Smooth muscle cell of the brain vasculature (primary cell): ENCODE measurements at regions not wholly inside any gene's neighbourhood (a gene's known extent, or its start where the extent isn't known, plus 50 kb on each side); places are given as distances from the start of the nearest gene placed in this dataset.
"Not testable (repeated sequence)": the region's sequence is repeated elsewhere in the genome, so short reads cannot be mapped to it uniquely, and the experiment has no call there.

ENCODE experiments used
- DNase-seq: peaks from one replicate; pipeline ENCODE4 v3.0.0-alpha.2; 2012; ENCODE audit warnings: low read depth, low spot score

DNA sequence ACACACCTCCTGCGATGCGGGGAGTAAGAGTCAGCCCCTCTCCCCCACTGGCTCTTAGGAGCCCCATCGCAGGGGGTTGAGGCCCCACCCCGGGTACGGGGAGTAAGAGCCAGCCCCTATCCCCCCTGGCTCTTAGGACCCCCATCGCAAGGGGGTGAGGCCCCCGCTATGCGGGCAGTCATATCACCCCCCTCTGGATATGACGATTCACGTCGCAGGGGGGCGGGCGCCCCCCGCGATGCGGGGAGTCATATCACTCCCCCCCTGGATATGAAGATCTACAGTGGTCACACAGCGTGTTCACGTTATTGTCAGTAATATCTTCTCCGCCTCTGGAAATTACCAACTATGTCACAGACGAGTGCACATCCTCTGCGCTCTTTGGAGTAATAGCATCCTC is 61.1 kb downstream of the DEFB131A start:
- not testable (repeated sequence) for DNase-seq

DNA sequence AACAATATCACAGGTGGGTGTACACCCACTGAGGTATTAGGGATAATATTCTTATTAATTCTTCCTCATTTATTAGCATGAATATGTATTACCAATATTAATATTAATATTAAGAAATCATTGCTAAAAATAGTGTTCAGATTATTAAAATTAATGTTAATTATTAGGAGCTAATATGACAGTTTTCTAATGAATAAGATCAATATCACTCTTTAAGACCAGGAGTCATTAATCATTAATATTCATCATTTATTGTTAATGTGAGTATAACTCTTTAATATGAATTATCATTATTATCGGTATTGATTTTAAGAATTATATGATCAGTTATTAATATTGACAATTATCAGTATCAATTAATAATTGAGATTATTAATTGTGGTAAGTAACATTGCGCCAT is 62.5 kb downstream of the DEFB131A start:
- DNase-seq, result not testable (repeated sequence)

DNA sequence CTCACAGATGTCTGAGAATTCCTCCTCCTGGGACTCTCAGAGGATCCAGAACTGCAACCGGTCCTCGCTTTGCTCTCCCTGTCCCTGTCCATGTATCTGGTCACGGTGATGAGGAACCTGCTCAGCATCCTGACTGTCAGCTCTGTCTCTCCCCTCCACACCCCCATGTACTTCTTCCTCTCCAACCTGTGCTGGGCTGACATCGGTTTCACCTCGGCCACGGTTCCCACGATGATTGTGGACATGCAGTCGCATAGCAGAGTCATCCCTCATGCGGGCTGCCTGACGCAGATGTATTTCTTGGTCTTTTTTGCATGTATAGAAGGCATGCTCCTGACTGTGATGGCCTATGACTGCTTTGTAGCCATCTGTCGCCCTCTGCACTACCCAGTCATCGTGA is 68.7 kb downstream of the DEFB131A start:
- not testable (repeated sequence) for DNase-seq

DNA sequence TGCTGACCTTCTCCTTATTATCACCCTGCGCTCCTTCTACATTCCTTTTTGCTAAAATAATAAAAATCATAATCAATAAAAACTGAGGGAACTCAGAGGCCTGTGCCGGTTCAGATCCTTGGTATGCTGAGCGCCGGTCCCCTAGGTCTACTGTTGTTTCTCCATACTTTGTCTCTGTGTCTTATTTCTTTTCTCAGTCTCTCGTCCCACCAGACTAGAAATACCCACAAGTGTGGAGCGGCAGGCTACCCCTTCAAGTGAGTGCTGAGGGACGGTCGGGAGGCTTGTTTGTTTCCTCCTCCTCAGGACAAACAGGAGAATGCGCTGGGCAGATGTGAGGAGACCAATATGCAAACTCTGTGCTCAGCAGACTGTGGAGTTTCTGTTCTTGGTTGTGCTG is 75.4 kb downstream of the DEFB131A start:
- DNase-seq, result not testable (repeated sequence)

DNA sequence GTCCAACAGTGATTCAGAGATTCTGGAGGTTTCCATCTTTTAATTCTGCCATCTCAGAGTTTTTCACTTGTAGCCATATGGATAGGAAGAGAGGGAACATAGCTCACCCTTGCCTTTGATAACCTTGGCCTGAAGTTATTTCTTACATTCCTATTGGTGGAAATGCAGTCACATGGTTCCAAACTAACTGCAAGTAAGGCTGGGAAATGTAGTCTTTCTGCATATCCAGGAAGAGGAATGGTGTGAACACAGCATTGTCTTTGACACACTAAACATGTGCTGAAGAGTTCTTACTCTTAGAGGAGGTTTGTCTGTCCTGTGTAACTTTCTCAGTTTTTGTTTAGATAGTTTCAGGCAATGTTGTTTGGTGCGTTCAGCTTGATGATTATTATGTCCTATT is 78.7 kb downstream of the DEFB131A start:
- DNase-seq, result not testable (repeated sequence)

DNA sequence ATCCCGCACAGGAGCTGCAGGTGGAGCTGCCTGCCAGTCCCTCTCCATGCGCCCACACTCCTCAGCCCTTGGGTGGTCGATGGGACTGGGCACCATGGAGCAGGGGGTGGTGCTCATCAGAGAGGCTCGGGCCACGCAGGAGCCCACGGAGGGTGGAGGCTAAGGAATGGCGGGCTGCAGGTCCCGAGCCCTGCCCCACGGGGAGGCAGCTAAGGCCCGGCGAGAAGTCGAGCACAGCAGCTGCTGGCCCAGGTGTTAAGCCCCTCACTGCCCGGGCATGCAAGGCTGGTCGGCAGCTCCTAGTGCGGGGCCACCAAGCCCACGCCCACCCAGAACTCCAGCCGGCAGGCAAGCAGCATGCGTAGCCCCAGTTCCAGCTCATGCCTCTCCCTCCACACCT is 80.2 kb downstream of the DEFB131A start:
- DNase-seq, result not testable (repeated sequence)

DNA sequence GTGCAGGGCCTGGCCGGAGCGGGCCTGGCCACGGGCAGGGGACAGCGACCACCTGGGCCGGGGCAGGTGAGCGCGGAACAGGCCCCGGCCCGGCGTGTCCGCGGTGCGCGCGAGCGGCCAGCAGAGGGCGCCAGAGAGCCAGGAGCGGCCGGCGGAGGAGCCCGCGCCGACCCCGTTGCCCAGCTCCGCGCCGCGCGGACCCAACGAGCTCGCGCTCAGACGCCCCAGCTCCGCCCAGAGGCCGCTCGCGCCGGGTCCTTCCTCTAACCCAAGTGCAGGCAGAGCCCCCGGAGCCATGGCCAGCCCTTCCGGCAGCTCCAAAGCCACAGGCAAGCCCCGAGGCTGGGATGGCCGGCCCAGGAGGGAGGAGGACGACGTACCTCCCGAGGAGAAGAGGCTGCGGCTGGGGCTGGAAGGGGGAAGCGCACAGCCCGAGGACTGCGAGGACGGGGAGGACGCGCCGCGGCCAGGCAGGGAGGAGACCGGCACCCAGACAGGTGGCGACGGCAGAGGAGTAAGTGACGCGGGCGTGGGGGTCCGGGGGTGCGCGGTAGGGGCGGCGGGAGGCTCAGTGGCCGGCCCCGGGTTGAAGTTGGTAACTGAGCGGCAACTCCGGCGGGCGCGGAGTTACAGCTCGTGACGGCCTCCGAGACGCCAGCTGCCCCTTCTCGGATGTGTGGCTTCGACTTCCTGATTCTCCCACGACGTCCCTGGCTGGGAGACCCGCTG is 88.1 kb downstream of the DEFB131A start:
- DNase-seq, result peak; percentile 7

DNA sequence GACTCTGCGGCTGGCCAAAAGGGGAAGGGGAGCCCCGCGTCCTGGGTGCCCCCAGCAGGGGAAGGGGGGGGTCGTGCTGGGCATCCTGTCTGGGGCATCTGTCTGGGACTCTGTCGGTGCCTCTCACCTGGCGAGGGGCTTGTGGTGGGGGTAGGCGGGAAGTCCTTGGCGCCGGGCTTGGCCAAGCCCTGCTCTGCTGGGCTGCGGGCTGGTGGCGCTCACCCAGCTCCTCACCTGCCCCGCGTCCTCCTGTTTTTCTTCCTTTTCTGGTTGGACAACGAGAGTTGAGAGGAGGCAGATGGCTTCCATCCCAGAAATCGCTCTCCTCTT is 88.6 kb downstream of the DEFB131A start:
- DNase-seq, result not testable (repeated sequence)

DNA sequence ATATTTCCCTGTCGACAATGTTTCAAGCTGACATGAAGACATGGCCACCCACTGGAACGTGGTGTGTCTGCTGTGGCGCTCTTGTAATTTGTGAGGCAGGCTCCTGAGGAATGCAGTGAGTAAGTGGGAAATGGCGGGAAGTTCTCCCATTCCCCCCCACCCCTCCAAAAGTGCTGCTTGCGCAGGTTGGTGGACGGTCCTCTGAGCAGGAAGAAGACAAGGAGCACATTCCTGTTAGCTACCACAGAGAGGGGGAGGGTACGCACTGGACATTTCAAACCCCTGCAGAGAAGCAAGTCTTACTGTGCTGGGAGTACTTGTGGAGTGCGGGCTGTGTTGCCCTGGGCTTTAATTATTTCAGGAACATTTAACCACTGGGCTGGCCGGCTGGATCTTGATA is 92.9 kb downstream of the DEFB131A start:
- not testable (repeated sequence) for DNase-seq

DNA sequence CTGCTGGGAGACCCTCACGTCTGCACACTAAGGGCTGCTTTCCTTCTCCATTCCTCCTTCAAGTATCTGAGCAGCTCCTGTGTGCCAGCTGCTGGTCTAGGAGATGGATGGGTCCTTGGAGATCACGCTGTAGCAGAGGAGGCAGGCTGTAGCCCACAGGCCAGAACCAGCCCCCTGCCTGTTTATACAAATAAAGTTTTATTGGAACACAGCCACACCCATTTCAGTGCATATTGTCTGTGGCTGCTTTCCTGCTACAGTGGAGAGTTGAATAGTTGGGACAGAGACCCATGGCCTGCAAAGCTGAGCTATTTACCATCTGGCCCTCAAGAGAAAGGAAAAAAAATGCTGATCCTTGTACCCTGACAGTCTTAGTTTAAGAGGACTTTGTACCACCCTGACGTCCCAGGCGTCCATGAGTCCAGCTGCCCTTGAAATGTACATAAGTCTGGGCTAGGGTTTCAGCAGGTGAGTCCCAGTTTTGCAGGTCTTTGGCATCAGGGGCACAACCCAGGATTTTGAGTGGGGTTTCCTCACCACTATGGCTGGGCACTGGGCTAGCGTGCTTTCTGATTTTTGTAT is 95.8 kb downstream of the DEFB131A start:
- not testable (repeated sequence) for DNase-seq

DNA sequence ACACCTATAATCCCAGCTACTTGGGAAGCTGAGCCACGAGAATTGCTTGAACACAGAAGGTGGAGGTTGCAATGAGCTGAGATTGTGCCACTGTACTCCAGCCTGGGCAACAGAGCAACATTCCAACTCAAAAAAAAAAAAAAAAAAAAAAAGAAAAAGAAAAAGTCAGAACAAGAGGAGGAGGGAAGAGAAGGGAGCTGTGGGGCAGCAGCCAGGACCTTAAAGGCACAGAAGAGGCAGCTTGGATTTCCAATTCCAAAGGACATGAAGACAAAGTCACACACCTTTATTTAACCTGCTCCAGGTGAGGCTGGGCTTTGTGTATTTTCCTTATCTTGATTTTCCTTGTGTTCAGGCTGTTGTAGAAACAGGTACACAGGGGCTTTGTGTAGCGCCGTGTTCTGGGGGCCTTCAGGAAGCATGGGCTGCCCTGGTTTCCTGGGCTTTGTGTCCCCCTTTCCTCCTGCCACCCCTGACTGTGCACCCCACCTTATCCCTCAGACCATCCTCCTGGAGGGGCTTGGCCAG is 97.2 kb downstream of the DEFB131A start:
- not testable (repeated sequence) for DNase-seq

DNA sequence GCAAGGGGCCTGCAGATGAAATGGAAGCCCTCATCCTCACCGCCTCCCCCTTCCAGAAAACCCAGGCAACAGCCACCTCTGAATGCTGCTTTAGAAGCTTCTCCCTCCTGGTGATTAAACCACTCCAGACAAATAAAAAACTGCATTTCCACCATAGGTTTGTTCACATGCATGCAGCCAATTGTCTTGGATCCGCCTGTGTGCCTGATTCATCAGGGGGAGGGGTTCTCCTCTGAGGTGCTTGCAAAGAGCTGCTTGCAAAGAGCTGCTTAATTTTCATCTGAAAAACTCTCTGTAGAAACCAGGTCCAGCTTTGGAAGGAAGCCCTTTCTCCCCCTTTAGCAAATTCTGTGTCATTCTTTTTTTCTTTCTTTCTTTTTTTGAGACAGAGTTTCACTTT is 100.6 kb downstream of the DEFB131A start:
- DNase-seq, result not testable (repeated sequence)

DNA sequence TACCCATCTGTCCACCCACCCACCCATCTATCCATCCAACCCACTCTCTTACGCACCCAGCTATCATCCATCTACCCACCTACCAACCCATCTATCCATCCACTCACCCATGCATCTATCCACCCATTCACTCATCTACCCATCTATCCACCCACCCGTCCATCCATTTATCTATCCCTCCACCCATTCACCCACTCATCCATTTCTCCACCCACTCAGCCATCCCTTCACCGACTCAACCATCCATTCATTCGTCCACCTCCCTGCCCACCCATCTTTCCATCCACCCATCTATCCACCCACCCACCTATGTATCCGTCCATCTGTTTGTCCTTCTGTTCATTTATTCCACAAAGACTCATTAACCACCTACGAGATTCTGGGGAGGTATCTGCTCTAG is 103.3 kb downstream of the DEFB131A start:
- not testable (repeated sequence) for DNase-seq

DNA sequence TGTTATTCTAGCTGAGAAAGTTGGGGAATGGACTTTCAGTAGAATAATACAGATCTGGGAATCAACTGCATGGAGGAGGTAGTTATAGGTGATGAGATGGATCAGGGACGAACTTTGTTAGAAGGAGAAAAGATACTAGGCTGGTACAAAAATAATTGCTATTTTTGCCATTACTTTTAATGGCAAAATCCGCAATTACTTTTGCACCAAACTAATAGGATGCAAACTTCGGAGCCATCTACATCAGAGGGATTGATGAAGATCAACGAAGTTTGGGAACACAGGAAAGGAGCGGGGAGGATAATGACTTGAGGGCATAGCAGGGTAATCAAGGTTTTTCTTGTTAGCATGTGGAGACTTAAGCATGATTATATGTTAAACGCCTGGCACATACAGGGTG is 111.9 kb downstream of the DEFB131A start:
- DNase-seq, result not testable (repeated sequence)

DNA sequence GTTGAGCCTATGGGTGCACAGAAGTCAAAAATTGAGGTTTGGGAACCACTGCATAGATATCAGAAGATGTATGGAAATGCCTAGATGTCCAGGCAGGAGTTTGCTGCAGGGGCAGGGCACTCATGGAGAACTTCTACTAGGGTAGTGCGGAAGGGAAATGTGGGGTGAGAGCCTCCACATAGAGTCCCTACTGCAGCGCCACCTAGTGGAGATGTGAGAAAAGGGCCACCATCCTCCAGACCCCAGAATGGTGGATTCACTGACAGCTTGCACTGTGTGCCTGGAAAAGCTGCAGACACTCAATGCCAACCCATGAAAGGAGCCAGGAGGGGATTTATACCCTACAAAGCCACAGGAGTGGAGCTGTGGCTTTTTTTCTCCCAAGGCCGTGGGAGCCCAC is 133.7 kb downstream of the DEFB131A start:
- DNase-seq, result not testable (repeated sequence)

DNA sequence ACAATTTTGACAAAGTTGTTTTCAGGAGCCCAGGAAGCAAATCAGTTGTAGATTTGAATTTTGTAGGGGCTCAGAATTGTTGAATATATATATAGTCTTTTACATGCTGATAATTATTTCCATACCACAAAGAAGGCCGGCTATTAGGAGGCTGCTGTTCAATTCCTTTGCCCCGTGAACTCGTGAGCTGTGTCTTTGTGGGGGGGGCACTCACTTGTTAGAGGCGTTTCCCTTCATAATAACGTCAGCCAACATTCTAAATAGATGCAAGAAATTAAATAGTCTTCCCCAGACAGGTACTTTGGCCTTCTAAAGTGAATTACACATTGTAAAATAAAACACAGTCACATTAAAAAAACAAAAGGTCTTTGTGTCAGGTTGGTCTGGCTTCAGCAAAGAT is 138.7 kb downstream of the DEFB131A start:
- not testable (repeated sequence) for DNase-seq

DNA sequence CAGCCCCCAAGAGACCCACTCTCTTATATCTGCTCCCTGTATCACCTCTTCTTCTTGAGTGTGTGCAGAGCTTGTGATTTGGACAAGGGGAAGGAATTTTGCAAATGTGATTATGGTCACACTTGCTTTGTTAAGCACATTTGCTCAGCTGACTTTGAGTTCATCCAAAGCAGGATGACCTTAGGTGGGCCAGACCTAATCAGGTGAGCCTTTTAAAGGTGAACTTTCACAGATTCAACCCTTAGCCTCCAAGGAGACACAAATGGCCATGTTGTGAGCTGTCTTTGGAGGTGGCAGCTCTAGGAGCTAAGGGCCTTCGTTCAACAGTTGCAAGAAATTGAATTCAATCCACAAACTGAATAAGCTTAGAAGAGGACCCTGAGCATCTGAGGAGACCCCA is 147.8 kb downstream of the DEFB131A start:
- no peak for DNase-seq

DNA sequence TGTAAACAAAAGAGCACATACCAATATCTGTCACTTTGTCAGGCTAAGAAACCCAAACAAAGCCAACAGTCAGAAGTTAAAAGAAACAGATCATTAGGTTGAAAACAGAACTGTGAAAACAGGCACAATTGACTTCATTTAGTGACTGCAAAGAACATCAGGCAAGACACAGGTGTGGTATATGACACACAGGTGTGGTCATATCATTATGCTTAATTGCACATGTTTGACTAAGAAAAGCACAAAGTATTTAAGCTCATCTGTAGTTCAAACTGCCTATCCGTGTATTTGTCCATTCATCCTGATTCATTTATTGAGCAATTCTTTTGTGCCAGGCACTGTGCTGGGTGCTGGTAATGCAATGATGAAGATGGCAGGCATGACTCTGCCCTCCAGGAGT is 150.7 kb downstream of the DEFB131A start:
- no peak for DNase-seq

DNA sequence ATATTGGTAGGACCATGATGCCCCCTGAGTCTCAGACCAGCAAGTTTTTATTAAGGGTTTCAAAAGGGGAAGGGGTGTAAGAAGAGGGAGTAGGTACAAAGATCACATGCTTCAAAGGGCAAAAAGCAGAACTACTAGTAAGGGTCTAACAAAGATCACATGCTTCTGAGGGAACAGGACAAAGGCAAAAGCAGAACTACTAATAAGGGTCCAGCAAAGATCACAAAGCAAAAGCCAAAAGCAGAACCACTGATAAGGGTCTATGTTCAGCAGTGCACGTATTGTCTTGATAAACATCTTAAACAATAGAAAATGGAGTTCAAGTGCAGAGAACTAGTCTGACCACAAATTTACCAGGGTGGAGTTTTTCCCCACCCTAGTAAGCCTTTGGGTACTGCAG is 151.3 kb downstream of the DEFB131A start:
- not testable (repeated sequence) for DNase-seq

DNA sequence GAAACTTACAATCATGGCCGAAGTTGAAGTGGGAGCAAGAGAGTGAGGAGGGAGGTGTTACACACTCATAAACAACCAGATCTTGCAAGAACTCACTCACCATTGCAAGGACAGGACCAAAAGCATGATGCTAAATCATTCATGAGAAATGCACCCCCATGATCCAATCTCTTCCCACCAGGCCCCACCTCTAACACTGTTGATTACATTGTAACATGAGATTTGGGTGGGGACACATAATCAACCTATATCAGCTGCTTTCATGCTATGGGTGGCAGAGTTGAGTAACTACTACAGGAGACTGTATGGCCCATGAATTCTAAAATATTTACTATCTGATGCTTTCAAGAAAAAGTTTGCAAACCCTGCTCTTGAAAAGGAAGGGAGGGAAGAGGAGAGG is 155.1 kb downstream of the DEFB131A start:
- DNase-seq, result no peak

DNA sequence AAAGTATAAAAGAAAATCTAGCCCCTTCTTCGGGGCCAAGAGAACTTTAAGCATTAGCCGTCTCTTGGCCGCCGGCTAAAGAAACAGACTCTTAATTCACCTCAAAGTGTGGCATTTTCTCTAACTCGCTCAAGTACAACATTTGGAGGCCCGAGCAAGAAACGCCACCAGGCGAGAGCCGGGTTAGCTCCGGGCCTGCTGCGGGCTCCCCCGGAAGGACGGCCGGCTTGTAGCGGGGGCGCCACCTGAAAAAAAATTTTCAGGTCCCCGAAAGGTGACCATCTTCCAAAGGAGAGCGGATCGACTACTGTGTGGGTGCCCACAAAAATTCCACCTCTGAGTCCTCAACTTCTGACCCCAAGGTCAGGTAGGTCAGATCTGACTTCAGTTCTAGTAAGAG is 156.0 kb downstream of the DEFB131A start:
- no peak for DNase-seq

DNA sequence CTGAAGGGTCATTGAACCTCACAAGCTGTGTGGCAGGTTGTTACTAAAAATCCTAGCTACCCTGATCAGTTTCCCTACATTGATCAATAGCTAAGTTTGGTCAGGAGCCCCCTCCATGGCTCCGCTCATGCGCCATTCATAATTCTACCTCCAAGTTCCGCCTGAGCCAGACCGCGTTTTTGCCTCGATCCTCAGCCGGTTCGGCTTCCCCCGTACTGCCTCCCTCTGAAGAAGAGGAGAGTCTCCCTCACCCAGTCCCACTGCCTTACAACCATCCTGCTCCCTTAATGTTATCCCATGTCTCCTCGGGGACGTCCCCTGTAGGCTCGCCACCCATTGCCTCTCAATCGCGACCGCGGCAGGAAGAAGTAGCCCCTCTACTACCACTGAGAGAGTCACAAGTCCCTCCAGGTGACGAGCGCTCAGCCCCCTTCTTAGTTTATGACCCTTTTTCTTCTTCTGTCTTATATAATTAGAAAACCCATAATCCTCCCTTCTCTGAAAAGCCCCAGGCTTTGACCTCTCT is 158.2 kb downstream of the DEFB131A start:
- DNase-seq, result no peak
